ENCODE measurements at regions not wholly inside any gene's neighbourhood (a gene's known extent, or its start where the extent isn't known, plus 50 kb on each side); places are given as distances from the start of the nearest gene placed in this dataset.

DNA sequence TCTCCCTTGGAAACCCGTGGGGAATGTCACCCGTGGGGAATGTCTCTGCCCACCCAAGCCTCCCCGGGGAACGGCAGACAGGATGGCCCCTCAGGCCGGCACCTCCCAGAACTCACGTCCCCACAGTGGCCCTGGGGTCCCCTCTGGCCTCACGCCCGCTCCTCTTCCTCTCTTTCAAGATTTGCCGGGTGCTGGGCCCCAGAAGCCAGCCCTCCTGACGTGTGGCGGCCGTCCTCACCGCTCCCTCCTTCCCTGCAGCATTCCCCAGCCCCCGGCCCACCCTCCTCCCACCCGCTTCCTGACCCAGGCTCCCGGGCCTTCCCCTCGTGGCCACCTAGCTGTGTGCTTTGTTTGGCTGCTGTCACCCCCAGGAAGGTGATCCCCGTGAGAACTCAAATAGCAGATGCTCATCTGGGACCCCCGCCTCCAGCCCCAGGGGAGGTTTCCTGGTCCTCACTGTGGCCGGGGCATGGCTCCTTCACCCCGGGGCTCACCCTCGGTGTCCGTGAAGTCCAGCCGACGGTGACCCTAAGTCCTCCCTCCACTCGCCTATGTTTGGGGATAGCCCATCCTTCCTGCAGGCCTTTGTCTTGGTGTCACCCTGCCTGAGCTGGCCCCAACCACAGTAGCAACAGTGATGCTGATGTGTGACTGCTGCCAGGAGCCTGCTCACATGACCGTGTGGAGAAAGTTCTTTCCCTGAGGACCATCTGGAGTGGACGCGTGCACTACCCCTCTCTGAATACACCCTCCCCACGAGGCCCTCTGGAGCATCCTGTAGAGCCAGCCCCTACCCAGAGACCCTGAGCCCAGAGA lies 163.3 kb upstream of the IER5L start:
- intact Hi-C loops (cut with DNase I), result no loop called here
- DNase-seq (peak in 1 of 2 donors; percentile 75), ATAC-seq (peak in 1 of 4 donors; percentile 33)
- TF ChIP-seq, protein P1, sequence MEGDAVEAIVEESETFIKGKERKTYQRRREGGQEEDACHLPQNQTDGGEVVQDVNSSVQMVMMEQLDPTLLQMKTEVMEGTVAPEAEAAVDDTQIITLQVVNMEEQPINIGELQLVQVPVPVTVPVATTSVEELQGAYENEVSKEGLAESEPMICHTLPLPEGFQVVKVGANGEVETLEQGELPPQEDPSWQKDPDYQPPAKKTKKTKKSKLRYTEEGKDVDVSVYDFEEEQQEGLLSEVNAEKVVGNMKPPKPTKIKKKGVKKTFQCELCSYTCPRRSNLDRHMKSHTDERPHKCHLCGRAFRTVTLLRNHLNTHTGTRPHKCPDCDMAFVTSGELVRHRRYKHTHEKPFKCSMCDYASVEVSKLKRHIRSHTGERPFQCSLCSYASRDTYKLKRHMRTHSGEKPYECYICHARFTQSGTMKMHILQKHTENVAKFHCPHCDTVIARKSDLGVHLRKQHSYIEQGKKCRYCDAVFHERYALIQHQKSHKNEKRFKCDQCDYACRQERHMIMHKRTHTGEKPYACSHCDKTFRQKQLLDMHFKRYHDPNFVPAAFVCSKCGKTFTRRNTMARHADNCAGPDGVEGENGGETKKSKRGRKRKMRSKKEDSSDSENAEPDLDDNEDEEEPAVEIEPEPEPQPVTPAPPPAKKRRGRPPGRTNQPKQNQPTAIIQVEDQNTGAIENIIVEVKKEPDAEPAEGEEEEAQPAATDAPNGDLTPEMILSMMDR (IDR thresholded peaks at IDR 0.05), result no peak
- Histone ChIP-seq H3K4me3 (no peak overlapping the region), H3K9me3 (no peaks in the 10 kb centered on the region), H3K27ac (no peak overlapping the region), H3K36me3 (ENCODE audit: insufficient read depth in 1 of 2, low read depth in 1 of 2) (no peaks in the 10 kb centered on the region), H3K27me3 (ENCODE audit: insufficient read depth in 3 of 3, low read length in 2 of 3) (peaks cover 0 to 14% (median 2%) of the 10 kb centered on the region in 3 donors), H3K4me1 (peaks cover 2% of the 10 kb centered on the region)
- 61 to 72% (median 66%) methylated on average over 30 of the region's 30 CpGs for WGBS, 3 donors

GRCh38 chr9:129340427-129341170 lies 162.5 kb upstream of the IER5L start:
- DNase-seq (no peak), ATAC-seq (no peak)
- Histone ChIP-seq H3K27me3 (ENCODE audit: insufficient read depth in 3 of 3, low read length in 2 of 3) (peaks cover 0 to 22% (median 2%) of the 10 kb centered on the region in 3 donors), H3K27ac (no peak overlapping the region), H3K4me3 (no peak overlapping the region), H3K4me1 (peaks cover 7% of the 10 kb centered on the region), H3K9me3 (no peaks in the 10 kb centered on the region), H3K36me3 (ENCODE audit: insufficient read depth in 1 of 2, low read depth in 1 of 2) (no peaks in the 10 kb centered on the region)
- TF ChIP-seq, protein P1 (IDR thresholded peaks at IDR 0.05), result no peak
- 53 to 62% (median 60%) methylated on average over 14 to 15 of the region's 15 CpGs for WGBS, 3 donors
- intact Hi-C loops (cut with DNase I), result no loop called here

GRCh38 chr9:129339539-129340157 lies 161.6 kb upstream of the IER5L start:
- TF ChIP-seq, protein P1 (IDR thresholded peaks at IDR 0.05), result no peak
- no peak overlapping the region for H3K27ac ChIP-seq
- peaks cover 0 to 25% (median 2%) of the 10 kb centered on the region in 3 donors for H3K27me3 ChIP-seq (ENCODE audit: insufficient read depth in 3 of 3, low read length in 2 of 3)
- ATAC-seq (no peak), DNase-seq (no peak)
- intact Hi-C loops (cut with DNase I), result no loop called here
- no peak overlapping the region for H3K4me3 ChIP-seq
- no peaks in the 10 kb centered on the region for H3K9me3 ChIP-seq
- H3K36me3 ChIP-seq (ENCODE audit: insufficient read depth in 1 of 2, low read depth in 1 of 2), result no peaks in the 10 kb centered on the region
- WGBS, 3 donors, result 96 to 97% (median 97%) methylated on average over 3 of the region's 3 CpGs
- peaks cover 13% of the 10 kb centered on the region for H3K4me1 ChIP-seq

DNA sequence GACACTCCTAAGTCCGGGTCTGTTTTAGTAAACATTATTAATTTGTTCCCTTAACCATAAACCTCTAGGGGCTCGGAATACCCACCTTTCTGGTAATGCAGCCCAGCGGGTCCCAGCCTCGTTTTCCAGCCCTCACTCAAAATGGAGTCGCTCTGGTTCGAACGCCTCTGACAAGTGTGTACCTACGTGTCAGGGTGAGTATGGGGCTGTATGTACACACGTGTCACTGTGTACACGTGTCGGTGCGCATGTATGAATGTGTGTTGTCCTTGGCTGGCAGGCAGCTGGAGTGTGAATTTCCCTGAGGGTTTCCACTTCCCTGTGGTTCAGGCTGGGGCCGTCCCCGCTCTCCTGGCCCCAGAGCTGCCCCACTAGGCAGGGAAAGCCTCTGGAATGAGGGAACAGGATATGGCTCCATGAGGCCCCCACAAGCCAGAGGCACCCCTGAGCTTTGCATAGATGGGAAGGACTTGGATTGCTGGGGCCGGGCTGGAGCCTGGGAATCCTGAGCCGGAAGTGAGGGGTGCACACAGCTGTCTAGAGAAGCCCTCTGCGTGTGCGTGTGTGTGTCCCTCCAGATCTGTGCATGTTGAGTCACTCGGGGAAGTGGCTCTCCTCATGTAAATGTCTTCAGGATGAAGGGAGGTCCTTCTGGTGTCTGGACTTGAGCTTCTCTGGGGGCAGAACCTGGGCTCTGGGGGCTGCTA lies 160.8 kb upstream of the IER5L start:
- 64 to 72% (median 69%) methylated on average over 19 of the region's 19 CpGs for WGBS, 3 donors
- intact Hi-C loops (cut with DNase I), result no loop called here
- Histone ChIP-seq H3K27ac (no peak overlapping the region), H3K9me3 (no peaks in the 10 kb centered on the region), H3K27me3 (ENCODE audit: insufficient read depth in 3 of 3, low read length in 2 of 3) (peaks cover 0 to 25% (median 2%) of the 10 kb centered on the region in 3 donors), H3K4me3 (no peak overlapping the region), H3K4me1 (peaks cover 18% of the 10 kb centered on the region), H3K36me3 (ENCODE audit: insufficient read depth in 1 of 2, low read depth in 1 of 2) (no peaks in the 10 kb centered on the region)
- TF ChIP-seq, protein P1 (IDR thresholded peaks at IDR 0.05), result no peak
- no peak for DNase-seq
- no peak for ATAC-seq

Measured in psoas muscle (tissue), 7 donors.